Fibroblast of lung (primary cell): ENCODE measurements at regions not wholly inside any gene's neighbourhood (a gene's known extent, or its start where the extent isn't known, plus 50 kb on each side); places are given as distances from the start of the nearest gene placed in this dataset.

Source experiments
- DNase-seq, 2 donors: peaks; one replicate each; pipeline versions ENCODE4 v3.0.0 to v3.0.0-alpha.2; 2010; ENCODE audit warnings: low read depth in 2 of 2
- H2AFZ ChIP-seq: 2 replicates; pipeline ENCODE4 v1.5.1; 2012; ENCODE audit warnings: low read length, control low read depth, inconsistent platforms
- H3K27ac ChIP-seq: 2 replicates; pipeline ENCODE4 v1.5.1; 2011; ENCODE audit warnings: low read length, control low read depth; ENCODE audit not compliant: insufficient read depth
- H3K27me3 ChIP-seq: 2 replicates; pipeline ENCODE4 v1.5.1; 2011; ENCODE audit warnings: mild to moderate bottlenecking, low read length; ENCODE audit not compliant: control insufficient read depth, insufficient read depth
- H3K36me3 ChIP-seq: 2 replicates; pipeline ENCODE4 v1.5.1; 2011; ENCODE audit warnings: low read length; ENCODE audit not compliant: control insufficient read depth, insufficient read depth
- H3K4me1 ChIP-seq: 2 replicates; pipeline ENCODE4 v1.5.1; 2011; ENCODE audit warnings: low read length; ENCODE audit not compliant: control insufficient read depth, insufficient read depth; ENCODE audit errors: extremely low read depth
- H3K4me2 ChIP-seq: 2 replicates; pipeline ENCODE4 v1.5.1; 2011; ENCODE audit warnings: low read length, control low read depth; ENCODE audit not compliant: insufficient read depth; ENCODE audit errors: extremely low read depth
- H3K4me3 ChIP-seq, 4 experiments: fragments of 200-600 bp in 1 of 4; sonication (generic) in 1 of 4; replicated peaks in 1 of 4; 2 replicates each; pipeline ENCODE4 v1.5.1; 2011 to 2016; ENCODE audit warnings: low read length in 4 of 4, low read depth in 3 of 4, mild to moderate bottlenecking in 3 of 4, control low read depth in 2 of 4, inconsistent platforms in 1 of 4, mixed read lengths in 1 of 4; ENCODE audit not compliant: insufficient read depth in 1 of 4; ENCODE audit errors: control extremely low read depth in 1 of 4
- H3K79me2 ChIP-seq: 2 replicates; pipeline ENCODE4 v1.5.1; 2012; ENCODE audit warnings: mild to moderate bottlenecking, low read length, inconsistent platforms; ENCODE audit not compliant: control insufficient read depth, insufficient read depth
- H3K9ac ChIP-seq: 2 replicates; pipeline ENCODE4 v1.5.1; 2011; ENCODE audit warnings: mild to moderate bottlenecking, low read length, control low read depth; ENCODE audit not compliant: insufficient read depth
- H3K9me3 ChIP-seq: 2 replicates; pipeline ENCODE4 v1.5.1; 2012; ENCODE audit warnings: low read depth, low read length; ENCODE audit not compliant: control insufficient read depth, insufficient read depth
- H4K20me1 ChIP-seq: 2 replicates; pipeline ENCODE4 v1.5.1; 2011; ENCODE audit warnings: low read length; ENCODE audit not compliant: control insufficient read depth, insufficient read depth; ENCODE audit errors: extremely low read depth
- EZH2 ChIP-seq: IDR thresholded peaks from 2 replicates; pipeline ENCODE4 v1.5.1; 2012; ENCODE audit warnings: low read length, control low read depth, mild to moderate bottlenecking; ENCODE audit errors: missing control alignments
- TF ChIP-seq, protein P1 (sequence below), 2 donors: IDR thresholded peaks in 1 of 2; conservative IDR thresholded peaks in 1 of 2; 1 replicate in 1 of 2; 2 replicates in 1 of 2; pipeline ENCODE4 v1.5.1; 2011 to 2012; ENCODE audit warnings: low read length in 2 of 2, control low read depth in 1 of 2, inconsistent platforms in 1 of 2, low read depth in 1 of 2, mild to moderate bottlenecking in 1 of 2

DNA sequence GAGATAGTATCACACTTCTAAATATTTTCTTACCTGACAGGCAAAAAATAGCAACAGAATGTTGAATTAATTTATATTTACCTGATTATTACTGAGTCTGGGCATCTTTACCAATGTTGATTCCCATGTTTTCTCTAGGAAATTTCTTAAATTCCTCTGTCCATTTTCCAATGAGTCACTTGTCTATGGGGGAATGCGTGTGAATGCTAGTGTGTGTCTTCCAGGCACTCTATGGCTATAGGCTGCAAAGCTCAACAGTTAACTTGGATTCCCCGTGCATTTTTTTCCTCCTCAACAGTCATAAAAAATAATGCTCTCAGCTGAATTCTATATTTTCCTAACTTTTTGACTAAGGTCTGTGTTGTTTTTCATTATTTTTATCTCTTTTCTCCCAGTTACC lies 1385.8 kb upstream of the FLRT2 start:
- Histone ChIP-seq H3K4me2 (no peak overlapping the region), H3K4me3 (no peak overlapping the region), H3K27ac (no peak overlapping the region), H3K9me3 (no peaks in the 10 kb centered on the region), H3K4me1 (no peaks in the 10 kb centered on the region), H3K36me3 (no peaks in the 10 kb centered on the region), H4K20me1 (no peaks in the 10 kb centered on the region), H2AFZ (no peak overlapping the region), H3K9ac (no peak overlapping the region), H3K79me2 (no peaks in the 10 kb centered on the region), H3K27me3 (no peaks in the 10 kb centered on the region)
- TF ChIP-seq EZH2, result no peak
- TF ChIP-seq, protein P1, sequence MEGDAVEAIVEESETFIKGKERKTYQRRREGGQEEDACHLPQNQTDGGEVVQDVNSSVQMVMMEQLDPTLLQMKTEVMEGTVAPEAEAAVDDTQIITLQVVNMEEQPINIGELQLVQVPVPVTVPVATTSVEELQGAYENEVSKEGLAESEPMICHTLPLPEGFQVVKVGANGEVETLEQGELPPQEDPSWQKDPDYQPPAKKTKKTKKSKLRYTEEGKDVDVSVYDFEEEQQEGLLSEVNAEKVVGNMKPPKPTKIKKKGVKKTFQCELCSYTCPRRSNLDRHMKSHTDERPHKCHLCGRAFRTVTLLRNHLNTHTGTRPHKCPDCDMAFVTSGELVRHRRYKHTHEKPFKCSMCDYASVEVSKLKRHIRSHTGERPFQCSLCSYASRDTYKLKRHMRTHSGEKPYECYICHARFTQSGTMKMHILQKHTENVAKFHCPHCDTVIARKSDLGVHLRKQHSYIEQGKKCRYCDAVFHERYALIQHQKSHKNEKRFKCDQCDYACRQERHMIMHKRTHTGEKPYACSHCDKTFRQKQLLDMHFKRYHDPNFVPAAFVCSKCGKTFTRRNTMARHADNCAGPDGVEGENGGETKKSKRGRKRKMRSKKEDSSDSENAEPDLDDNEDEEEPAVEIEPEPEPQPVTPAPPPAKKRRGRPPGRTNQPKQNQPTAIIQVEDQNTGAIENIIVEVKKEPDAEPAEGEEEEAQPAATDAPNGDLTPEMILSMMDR (conservative IDR thresholded peaks at IDR 0.05 in 1 of 2, IDR thresholded peaks at IDR 0.05 in 1 of 2; ENCODE audit: low read depth in 1 of 2, low read length in 2 of 2), result no peak
- peak in 1 of 2 donors; percentile 3 for DNase-seq

DNA sequence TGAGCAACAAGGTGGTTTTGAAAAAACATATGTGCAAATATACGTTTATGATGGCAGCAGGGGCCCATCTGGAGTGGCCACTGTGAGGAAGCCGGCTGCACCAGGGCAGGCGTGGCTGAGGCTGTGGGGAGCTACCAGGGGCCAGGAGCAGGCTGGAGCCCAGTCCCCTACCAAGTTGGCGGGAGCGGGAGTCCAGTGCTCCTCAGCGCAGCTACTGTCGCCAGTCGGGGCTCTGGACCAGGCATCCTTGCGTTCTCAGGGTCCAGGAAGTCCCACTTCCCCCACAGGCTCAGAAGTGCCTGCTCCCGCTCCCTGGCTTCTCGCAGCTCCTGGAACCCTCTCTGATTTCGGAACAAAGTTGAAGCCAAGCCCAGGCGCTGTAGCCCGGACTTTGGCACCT lies 1377.5 kb upstream of the FLRT2 start:
- H3K27ac ChIP-seq, result no peak overlapping the region
- H3K9ac ChIP-seq, result no peak overlapping the region
- no peak overlapping the region for H3K4me2 ChIP-seq
- H3K79me2 ChIP-seq, result no peaks in the 10 kb centered on the region
- H2AFZ ChIP-seq, result no peak overlapping the region
- H4K20me1 ChIP-seq, result no peaks in the 10 kb centered on the region
- no peak for DNase-seq
- H3K27me3 ChIP-seq, result no peaks in the 10 kb centered on the region
- H3K4me3 ChIP-seq, result no peak overlapping the region
- H3K9me3 ChIP-seq, result no peaks in the 10 kb centered on the region
- no peak for TF ChIP-seq EZH2
- TF ChIP-seq, protein P1 (conservative IDR thresholded peaks at IDR 0.05 in 1 of 2, IDR thresholded peaks at IDR 0.05 in 1 of 2; ENCODE audit: low read depth in 1 of 2, low read length in 2 of 2), result no peak
- H3K4me1 ChIP-seq, result no peaks in the 10 kb centered on the region
- no peaks in the 10 kb centered on the region for H3K36me3 ChIP-seq

DNA sequence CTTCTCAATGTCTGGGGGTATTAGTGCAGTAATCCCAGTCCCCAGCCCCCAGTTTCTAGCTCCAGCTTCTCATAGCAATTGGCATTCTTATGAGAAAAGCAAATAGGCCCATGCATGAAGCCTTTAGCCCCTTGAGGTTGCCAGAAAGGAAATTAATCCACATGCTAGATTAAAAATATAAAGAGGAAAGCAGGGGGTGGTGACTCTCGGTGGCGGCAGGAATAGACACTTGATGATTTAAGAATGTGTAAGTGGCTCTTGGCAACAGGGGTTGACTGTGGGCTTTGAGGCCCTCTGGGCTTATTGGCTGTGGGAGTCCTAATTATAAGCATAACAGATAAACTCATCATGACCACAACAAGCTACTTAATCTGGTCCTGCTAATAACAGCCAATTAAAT lies 1367.3 kb upstream of the FLRT2 start:
- no peaks in the 10 kb centered on the region for H3K27me3 ChIP-seq
- H2AFZ ChIP-seq, result no peak overlapping the region
- no peaks in the 10 kb centered on the region for H3K36me3 ChIP-seq
- no peaks in the 10 kb centered on the region for H3K9me3 ChIP-seq
- TF ChIP-seq, protein P1 (conservative IDR thresholded peaks at IDR 0.05 in 1 of 2, IDR thresholded peaks at IDR 0.05 in 1 of 2; ENCODE audit: low read depth in 1 of 2, low read length in 2 of 2), result no peak
- no peak for TF ChIP-seq EZH2
- DNase-seq, result no peak
- no peaks in the 10 kb centered on the region for H3K79me2 ChIP-seq
- no peaks in the 10 kb centered on the region for H4K20me1 ChIP-seq
- no peak overlapping the region for H3K4me2 ChIP-seq
- H3K9ac ChIP-seq, result no peak overlapping the region
- H3K27ac ChIP-seq, result no peak overlapping the region
- H3K4me1 ChIP-seq, result no peaks in the 10 kb centered on the region
- no peak overlapping the region for H3K4me3 ChIP-seq
